KMS-11 (cell line): ENCODE measurements at regions not wholly inside any gene's neighbourhood (a gene's known extent, or its start where the extent isn't known, plus 50 kb on each side); places are given as distances from the start of the nearest gene placed in this dataset.

ENCODE experiments used
- H2AFZ ChIP-seq: fragments of 200-600 bp; sonication (generic); 2 replicates; pipeline ENCODE4 v1.6.1; 2016; ENCODE audit warnings: antibody characterized with exemption, mixed run types, low read depth
- H3K27ac ChIP-seq: fragments of 200-600 bp; sonication (generic); 2 replicates; pipeline ENCODE4 v1.6.1; 2016; ENCODE audit warnings: mild to moderate bottlenecking, mixed run types
- H3K27me3 ChIP-seq: fragments of 200-600 bp; sonication (generic); 2 replicates; pipeline ENCODE4 v1.6.1; 2017; ENCODE audit warnings: mild to moderate bottlenecking, low read depth, mixed run types, moderate library complexity; ENCODE audit not compliant: insufficient read depth
- H3K36me3 ChIP-seq: fragments of 200-600 bp; sonication (generic); 2 replicates; pipeline ENCODE4 v1.6.1; 2017; ENCODE audit warnings: mild to moderate bottlenecking, mixed run types; ENCODE audit not compliant: insufficient read depth
- H3K4me1 ChIP-seq: fragments of 200-600 bp; sonication (generic); 2 replicates; pipeline ENCODE4 v1.6.1; 2016; ENCODE audit warnings: mild to moderate bottlenecking, low read depth, mixed run types; ENCODE audit not compliant: poor library complexity, severe bottlenecking
- H3K4me2 ChIP-seq: fragments of 200-600 bp; sonication (generic); 2 replicates; pipeline ENCODE4 v1.7.0; 2016; ENCODE audit warnings: mild to moderate bottlenecking, mixed run types
- H3K4me3 ChIP-seq: fragments of 200-600 bp; sonication (generic); IDR thresholded peaks from 2 replicates; pipeline ENCODE4 v1.6.1; 2017; ENCODE audit warnings: low read depth, low read length, mixed read lengths; ENCODE audit not compliant: insufficient read depth
- H3K79me2 ChIP-seq: fragments of 200-600 bp; sonication (generic); 2 replicates; pipeline ENCODE4 v1.6.1; 2016; ENCODE audit warnings: low read depth, mixed run types; ENCODE audit not compliant: insufficient read depth
- H3K9ac ChIP-seq: fragments of 200-600 bp; sonication (generic); 2 replicates; pipeline ENCODE4 v1.6.1; 2016; ENCODE audit warnings: mild to moderate bottlenecking, mixed run types
- H4K20me1 ChIP-seq: fragments of 200-600 bp; sonication (generic); 2 replicates; pipeline ENCODE4 v1.6.1; 2016; ENCODE audit warnings: mild to moderate bottlenecking, mixed run types; ENCODE audit not compliant: insufficient read depth
- CTCF ChIP-seq: fragments of 200-600 bp; sonication (generic); conservative IDR thresholded peaks from 2 replicates; pipeline ENCODE4 v1.6.1; 2017; ENCODE audit warnings: low read depth, mild to moderate bottlenecking, antibody characterized with exemption, low read length, moderate library complexity, mixed read lengths

- Histone ChIP-seq H3K27ac (no peak overlapping the region), H3K79me2 (no peaks in the 10 kb centered on the region), H3K27me3 (no peaks in the 10 kb centered on the region), H3K4me3 (no peak overlapping the region), H3K4me1 (no peaks in the 10 kb centered on the region), H2AFZ (no peak overlapping the region), H3K36me3 (no peaks in the 10 kb centered on the region), H3K4me2 (no peak overlapping the region), H4K20me1 (no peaks in the 10 kb centered on the region), H3K9ac (no peak overlapping the region)
- no peak for TF ChIP-seq CTCF
Observed at GRCh38 chr1:194469282-194469681, 1282.9 kb upstream of the B3GALT2 start.

GRCh38 chr1:194466706-194467105, 1280.3 kb upstream of the B3GALT2 start:
- no peaks in the 10 kb centered on the region for H4K20me1 ChIP-seq
- no peak overlapping the region for H3K9ac ChIP-seq
- no peak overlapping the region for H3K27ac ChIP-seq
- no peaks in the 10 kb centered on the region for H3K36me3 ChIP-seq
- 0 out of 2 replicates have a peak, but pooled peaks have one; percentile 24 for TF ChIP-seq CTCF
- H3K4me2 ChIP-seq: no peak overlapping the region
- no peak overlapping the region for H3K4me3 ChIP-seq
- H3K4me1 ChIP-seq: no peaks in the 10 kb centered on the region
- H3K79me2 ChIP-seq: no peaks in the 10 kb centered on the region
- H2AFZ ChIP-seq: no peak overlapping the region
- no peaks in the 10 kb centered on the region for H3K27me3 ChIP-seq

GRCh38 chr1:194447636-194448035, 1261.2 kb upstream of the B3GALT2 start:
- Histone ChIP-seq H3K9ac (no peak overlapping the region), H4K20me1 (no peaks in the 10 kb centered on the region), H3K27ac (no peak overlapping the region), H3K27me3 (no peaks in the 10 kb centered on the region), H3K4me3 (no peak overlapping the region), H3K4me2 (no peak overlapping the region), H3K4me1 (no peaks in the 10 kb centered on the region), H2AFZ (no peak overlapping the region), H3K79me2 (no peaks in the 10 kb centered on the region), H3K36me3 (no peaks in the 10 kb centered on the region)
- no peak for TF ChIP-seq CTCF

GRCh38 chr1:194445244-194445643, 1258.8 kb upstream of the B3GALT2 start:
- H3K4me3 ChIP-seq: no peak overlapping the region
- TF ChIP-seq CTCF: no peak
- no peaks in the 10 kb centered on the region for H3K27me3 ChIP-seq
- H3K27ac ChIP-seq: no peak overlapping the region
- H3K4me1 ChIP-seq: no peaks in the 10 kb centered on the region
- no peak overlapping the region for H3K9ac ChIP-seq
- H2AFZ ChIP-seq: no peak overlapping the region
- no peak overlapping the region for H3K4me2 ChIP-seq
- no peaks in the 10 kb centered on the region for H3K79me2 ChIP-seq
- no peaks in the 10 kb centered on the region for H4K20me1 ChIP-seq
- no peaks in the 10 kb centered on the region for H3K36me3 ChIP-seq
